ENCODE measurements at regions not wholly inside any gene's neighbourhood (a gene's known extent, or its start where the extent isn't known, plus 50 kb on each side); places are given as distances from the start of the nearest gene placed in this dataset.

- TF ChIP-seq CTCF (IDR thresholded peaks at IDR 0.05) (no peak), POLR2A (IDR thresholded peaks at IDR 0.05) (no peak)
Observed at GRCh38 chr7:97351488-97351887, 234.0 kb downstream of the SDHAF3 start.
